NCI-H2081 (cell line): ENCODE measurements at regions not wholly inside any gene's neighbourhood (a gene's known extent, or its start where the extent isn't known, plus 50 kb on each side); places are given as distances from the start of the nearest gene placed in this dataset.

Source experiments
- DNase-seq, 2 experiments: peaks; one replicate each; lab custom pipeline; 2025; lab: John Stamatoyannopoulos, UW

- no peak for DNase-seq
Measured at GRCh38 chr16:85495823-85496538, 117.1 kb upstream of the GSE1 start.

GRCh38 chr16:85497622-85498314 lies 115.4 kb upstream of the GSE1 start:
- DNase-seq = no peak

GRCh38 chr16:85498607-85499006 lies 114.5 kb upstream of the GSE1 start:
- DNase-seq = no peak

GRCh38 chr16:85500220-85500619 lies 112.9 kb upstream of the GSE1 start:
- DNase-seq = no peak

- DNase-seq = no peak
Measured at GRCh38 chr16:85501900-85502299, 111.2 kb upstream of the GSE1 start.

- no peak for DNase-seq
Measured at GRCh38 chr16:85502357-85502756, 110.8 kb upstream of the GSE1 start.

GRCh38 chr16:85503679-85504231 lies 109.4 kb upstream of the GSE1 start:
- DNase-seq = peak in 1 of 2 experiments; percentile 58

GRCh38 chr16:85504242-85504641 lies 108.9 kb upstream of the GSE1 start:
- DNase-seq = no peak

GRCh38 chr16:85505794-85506634 lies 107.1 kb upstream of the GSE1 start:
- DNase-seq = no peak

- no peak for DNase-seq
Measured at GRCh38 chr16:85506635-85506911, 106.5 kb upstream of the GSE1 start.

GRCh38 chr16:85507342-85507741 lies 105.8 kb upstream of the GSE1 start:
- DNase-seq = no peak

- DNase-seq = no peak
Measured at GRCh38 chr16:85508388-85508787, 104.7 kb upstream of the GSE1 start.

GRCh38 chr16:85508993-85509392 lies 104.1 kb upstream of the GSE1 start:
- DNase-seq = no peak

- DNase-seq = no peak
Measured at GRCh38 chr16:85510041-85510659, 103.0 kb upstream of the GSE1 start.

- DNase-seq = no peak
Measured at GRCh38 chr16:85511938-85512807, 100.9 kb upstream of the GSE1 start.

GRCh38 chr16:85512808-85513115 lies 100.4 kb upstream of the GSE1 start:
- no peak for DNase-seq

GRCh38 chr16:85513180-85513579 lies 99.9 kb upstream of the GSE1 start:
- no peak for DNase-seq

- no peak for DNase-seq
Measured at GRCh38 chr16:85513649-85514048, 99.5 kb upstream of the GSE1 start.

- DNase-seq = no peak
Measured at GRCh38 chr16:85514295-85514597, 98.9 kb upstream of the GSE1 start.

- DNase-seq = peak; percentile 62 to 82
Measured at GRCh38 chr16:85514598-85515318, 98.4 kb upstream of the GSE1 start.

- no peak for DNase-seq
Measured at GRCh38 chr16:85515319-85515745, 97.8 kb upstream of the GSE1 start.
